ENCODE measurements at regions not wholly inside any gene's neighbourhood (a gene's known extent, or its start where the extent isn't known, plus 50 kb on each side); places are given as distances from the start of the nearest gene placed in this dataset.
A peak's percentile ranks its signal among the peaks of the same experiment; 100 is the strongest.

DNA sequence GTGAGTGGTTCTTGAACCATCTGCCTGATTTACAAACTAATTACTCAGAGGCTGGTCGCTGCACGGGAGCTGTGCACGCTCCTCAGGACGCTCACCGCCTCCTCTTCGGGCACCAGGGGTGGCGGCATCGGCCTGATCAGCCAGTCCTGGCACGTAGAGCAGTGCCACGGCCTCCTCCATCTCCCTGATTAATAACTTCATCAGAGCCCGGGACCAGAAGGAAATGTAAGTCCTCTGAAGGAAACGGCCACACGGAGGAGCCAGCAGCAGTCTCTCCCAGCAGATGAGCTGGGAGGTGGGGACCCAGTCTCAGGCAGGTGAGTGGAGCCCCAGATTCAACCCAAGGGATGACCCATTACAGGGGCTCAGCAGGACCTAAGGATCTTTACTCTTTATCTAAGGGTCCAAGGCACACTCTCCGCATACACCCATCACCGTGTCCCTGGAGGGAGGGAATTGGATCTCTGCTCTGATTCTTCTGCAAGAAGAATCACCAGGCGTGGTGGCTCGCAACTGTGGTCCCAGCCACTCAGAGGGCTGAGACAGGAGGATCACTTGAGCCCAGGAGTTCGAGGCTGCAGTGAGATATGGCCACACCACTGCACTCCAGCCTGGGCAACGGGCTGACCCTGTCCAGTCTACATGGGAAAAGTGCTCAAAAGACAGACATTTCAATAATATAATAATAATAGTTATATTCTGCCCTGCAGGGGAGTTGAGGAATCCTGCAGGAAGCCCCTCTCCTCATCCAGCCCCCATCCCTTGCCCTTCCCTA, 366.5 kb downstream of the SEC14L1 start:
- DNase-seq = no peak

- DNase-seq = no peak
These were observed 367.4 kb downstream of the SEC14L1 start for GRCh38 chr17:77508047-77508715.

- DNase-seq = no peak
These were observed 368.3 kb downstream of the SEC14L1 start for GRCh38 chr17:77509089-77509488.

DNA sequence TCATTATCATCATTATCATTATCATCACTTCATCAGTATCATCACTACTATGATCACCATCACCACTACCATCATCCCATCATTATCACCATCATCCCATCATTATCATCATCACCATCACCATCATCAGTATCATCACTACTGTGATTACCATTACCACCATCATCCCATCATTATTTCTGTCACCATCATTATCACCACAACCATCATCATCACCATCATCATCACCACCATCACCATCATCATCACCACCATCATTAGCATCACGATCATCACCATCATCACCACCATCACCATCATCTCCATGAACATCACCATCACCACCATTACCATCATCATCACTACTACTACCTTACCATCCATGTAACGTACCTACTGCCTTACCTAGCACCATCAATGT, 368.8 kb downstream of the SEC14L1 start:
- no peak for DNase-seq

- no peak for DNase-seq
These were observed 369.5 kb downstream of the SEC14L1 start for GRCh38 chr17:77510133-77510796.

DNA sequence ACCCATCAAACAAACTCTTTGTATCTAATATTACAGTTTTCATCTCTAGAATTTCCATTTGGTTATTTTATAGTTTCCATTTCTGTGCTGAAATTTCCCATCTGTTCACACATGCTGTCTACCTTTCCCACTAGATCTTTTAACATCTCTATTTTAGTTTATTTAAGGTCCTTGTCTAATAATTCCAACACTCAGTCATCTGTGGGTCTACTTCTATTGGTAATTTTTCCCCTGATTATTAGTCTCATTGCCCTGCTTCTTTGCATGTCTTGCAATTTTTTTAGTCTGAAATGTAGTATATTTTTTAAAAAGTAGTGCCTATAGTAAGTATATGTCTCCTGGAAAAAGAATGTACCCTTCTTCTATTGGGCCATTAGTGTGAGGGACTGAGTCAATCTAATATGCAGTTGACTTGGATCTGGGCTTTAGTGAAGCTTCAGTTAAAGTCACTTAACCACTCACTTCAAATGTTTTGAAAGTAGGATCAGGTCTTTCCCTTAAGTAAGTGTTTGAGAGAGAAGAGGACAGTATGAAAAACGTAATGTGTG, 370.8 kb downstream of the SEC14L1 start:
- no peak for DNase-seq

- peak; percentile 26 for DNase-seq
These were observed 371.5 kb downstream of the SEC14L1 start for GRCh38 chr17:77512062-77512946.

DNA sequence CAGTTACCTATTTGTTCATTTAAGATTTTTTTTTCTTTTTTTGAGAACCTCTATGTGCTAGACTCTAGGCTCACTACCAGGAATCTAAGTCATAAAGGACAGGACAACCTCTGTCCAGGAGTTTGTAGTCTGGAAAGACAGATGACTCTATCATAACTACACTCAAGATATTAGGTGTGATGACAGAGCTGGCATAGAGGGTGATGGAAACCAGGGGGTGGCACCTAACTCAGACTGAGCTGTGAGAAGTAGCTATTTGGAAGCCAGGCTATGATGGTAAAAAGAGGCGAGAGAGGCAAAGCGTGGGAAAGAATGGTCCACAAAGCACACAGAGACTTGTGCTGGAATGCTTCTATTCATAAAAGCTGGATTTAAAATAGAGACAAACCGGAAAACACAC, 372.3 kb downstream of the SEC14L1 start:
- DNase-seq = no peak

DNA sequence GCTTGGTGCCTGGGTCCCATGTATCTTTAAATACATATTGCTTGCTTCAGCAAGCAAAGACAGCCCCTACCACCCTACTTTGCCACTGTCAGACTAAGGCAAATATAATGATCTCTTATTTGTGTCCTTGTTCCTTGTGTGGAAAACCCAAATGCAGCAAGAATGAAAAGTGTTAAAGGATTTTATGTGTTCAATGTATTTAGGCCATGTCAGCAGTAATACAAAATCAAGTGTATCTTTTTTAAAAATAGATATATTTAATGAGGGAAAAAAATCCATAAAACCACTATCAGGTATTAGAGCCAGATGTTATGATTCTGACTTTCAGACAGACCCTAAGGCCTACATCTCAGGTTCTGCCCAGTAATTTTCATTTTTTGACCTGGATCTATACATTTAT, 374.5 kb downstream of the SEC14L1 start:
- no peak for DNase-seq

GRCh38 chr17:77516902-77517301, 376.1 kb downstream of the SEC14L1 start:
- peak; percentile 89 for DNase-seq

DNA sequence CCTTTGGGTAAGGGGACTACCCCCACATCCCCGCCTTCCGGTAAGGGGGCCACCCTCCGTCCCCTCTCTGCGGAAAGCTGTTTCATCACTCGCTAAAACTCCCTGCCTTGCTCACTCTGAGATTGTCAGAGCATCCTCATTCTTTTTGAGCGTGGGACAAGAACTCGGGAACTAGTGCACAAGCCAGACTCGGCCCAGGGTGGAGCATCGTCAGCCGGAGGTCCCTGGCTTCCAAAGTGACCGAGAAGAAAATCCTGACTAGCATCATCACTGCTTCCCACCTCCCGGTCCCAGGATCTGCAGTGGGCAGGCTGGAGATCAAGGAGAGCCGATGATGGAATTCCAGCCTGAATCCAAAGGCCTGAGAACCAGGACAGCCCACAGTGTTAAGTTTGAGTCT, 380.3 kb downstream of the SEC14L1 start:
- no peak for DNase-seq

DNA sequence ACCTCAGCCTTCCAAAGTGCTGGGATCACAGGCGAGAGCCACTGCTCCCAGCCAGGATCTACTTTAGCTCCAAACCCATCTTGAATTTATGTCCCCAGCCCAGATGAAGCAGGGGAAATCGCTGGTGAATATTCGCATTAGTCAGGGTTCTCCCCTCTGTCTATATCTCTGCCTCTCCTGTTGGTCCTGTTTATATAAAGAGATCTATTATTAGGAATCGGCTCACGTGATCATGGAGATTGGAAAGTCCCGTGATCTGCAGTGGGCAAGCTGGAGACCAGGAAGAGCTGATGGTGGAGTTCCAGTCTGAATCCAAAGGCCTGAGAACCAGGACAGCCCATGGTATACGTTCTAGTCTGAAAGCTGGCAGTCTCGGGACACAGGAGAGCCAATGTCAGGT, 382.8 kb downstream of the SEC14L1 start:
- no peak for DNase-seq

DNA sequence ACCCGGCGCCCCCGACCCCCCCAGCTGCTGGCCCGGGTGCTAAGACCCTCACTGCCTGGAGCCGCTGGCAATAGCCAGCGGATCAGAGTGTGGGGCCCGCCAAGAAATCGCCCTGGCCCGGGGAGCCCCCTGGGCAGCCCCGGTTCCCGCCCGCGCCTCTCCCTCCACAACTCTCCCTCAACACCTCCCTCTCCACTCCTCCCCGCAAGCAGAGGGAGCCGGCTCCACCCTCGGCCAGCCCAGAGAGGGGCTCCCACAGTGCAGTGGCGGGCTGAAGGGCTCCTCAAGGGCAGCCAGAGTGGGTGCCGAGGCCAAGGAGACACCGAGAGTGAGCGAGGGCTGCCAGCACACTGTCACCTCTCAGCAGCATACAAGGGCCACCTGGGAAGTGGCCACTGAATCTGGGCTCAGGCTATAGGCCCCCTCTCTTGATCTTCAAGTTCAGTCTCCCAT, 385.5 kb downstream of the SEC14L1 start:
- no peak for DNase-seq

- no peak for DNase-seq
These were observed 386.1 kb downstream of the SEC14L1 start for GRCh38 chr17:77526728-77527350.

DNA sequence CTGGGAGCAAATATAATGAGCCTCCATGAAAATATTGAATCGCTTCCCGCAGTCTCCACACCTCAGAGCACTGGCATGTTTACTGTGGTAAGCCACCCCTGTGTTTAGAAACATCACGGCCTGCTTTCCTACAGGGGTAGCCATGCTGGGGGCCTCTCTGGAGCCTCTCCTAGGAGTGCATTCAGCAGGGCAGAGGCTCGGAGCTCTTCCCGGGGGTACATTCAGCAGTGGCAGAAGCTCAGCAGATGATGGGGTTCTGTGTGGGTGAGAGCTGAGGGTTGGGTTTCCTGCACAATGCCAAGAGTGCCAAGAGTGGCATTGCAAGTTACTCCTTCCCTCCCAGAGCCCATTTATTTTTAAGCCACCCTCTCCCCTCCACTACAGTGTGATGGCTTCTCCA, 386.6 kb downstream of the SEC14L1 start:
- no peak for DNase-seq

- DNase-seq = no peak
These were observed 387.2 kb downstream of the SEC14L1 start for GRCh38 chr17:77527836-77528505.

GRCh38 chr17:77528516-77529327, 388.0 kb downstream of the SEC14L1 start:
- peak; percentile 13 for DNase-seq

DNA sequence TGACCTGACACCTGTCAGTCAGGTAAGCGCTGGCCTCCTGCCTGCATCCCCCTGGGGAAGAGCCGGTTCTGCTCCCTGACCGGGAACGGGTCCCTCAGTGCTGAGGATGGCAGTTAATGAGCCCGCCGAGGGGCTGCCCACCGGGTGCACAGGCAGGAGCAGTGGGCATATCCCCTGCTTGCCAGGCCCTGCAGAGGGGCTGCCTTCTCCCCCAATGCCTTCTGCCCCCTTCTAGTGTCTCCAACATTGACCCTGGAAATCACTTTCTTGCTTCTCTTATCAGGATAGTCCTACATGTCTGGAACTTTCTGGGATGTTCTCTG, 388.5 kb downstream of the SEC14L1 start:
- no peak for DNase-seq

DNA sequence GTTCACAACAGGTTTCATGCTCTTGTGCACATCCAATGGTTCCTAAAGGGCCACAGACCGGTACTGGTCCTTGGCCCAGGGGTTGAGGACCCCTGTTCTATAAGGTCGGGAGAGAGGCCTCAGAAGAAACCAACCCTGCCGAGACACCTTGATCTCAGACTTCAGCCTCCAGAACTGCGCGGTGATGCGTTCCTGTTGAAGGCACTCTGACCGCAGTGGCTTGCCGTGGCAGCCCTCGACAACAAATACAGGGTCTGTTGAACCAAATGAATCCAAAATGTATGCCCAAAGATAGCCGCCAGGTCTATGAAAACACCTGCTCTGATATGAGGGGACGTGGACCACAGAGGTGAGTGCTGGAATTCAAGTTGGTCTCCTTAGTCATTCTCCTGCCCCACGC, 389.8 kb downstream of the SEC14L1 start:
- no peak for DNase-seq

- DNase-seq = no peak
These were observed 390.2 kb downstream of the SEC14L1 start for GRCh38 chr17:77531002-77531401.

GRCh38 chr17:77531641-77532040, 390.9 kb downstream of the SEC14L1 start:
- no peak for DNase-seq

Data from fibroblast of skin of right quadriceps (primary cell).